ENCODE measurements at regions not wholly inside any gene's neighbourhood (a gene's known extent, or its start where the extent isn't known, plus 50 kb on each side); places are given as distances from the start of the nearest gene placed in this dataset.

DNA sequence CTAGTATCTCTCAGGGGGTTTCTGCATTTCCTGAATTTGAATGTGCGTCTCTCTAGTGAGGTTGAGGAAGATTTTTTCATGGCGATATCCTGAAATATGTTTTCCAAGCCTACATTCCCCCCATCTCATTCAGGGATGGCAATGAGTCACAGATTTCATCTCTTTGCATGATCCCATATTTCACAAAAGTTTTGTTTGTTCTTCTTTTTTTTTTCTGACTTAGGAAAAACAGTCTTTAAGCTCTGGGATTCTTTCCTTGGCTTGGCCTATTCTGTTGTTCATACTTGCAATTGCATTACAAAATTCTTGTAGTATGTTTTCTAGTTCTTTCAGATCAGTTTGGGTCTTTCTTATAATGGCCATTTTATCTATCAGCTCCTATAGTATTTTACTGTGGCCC, 136.5 kb downstream of the DSEL start:
- DNase-seq: no peak

DNA sequence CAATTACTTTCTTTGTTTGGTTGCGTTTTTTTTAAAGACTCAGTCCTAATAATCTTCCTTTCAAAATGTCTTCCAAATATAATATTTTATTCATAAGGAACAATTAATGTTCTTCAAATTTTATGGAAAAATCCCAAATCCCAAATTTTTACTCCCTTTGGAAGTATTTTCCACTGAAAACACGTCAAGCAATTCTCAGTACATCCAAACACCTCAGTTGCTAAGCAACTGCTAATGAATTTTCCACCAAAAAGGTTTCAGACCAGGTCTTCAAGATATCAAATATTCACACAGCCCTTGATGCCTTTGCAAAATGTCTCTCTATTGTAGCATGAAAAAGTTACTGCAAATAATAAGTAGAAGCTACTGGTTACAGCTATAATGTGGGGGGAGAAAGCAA, 140.1 kb downstream of the DSEL start:
- no peak for DNase-seq

DNA sequence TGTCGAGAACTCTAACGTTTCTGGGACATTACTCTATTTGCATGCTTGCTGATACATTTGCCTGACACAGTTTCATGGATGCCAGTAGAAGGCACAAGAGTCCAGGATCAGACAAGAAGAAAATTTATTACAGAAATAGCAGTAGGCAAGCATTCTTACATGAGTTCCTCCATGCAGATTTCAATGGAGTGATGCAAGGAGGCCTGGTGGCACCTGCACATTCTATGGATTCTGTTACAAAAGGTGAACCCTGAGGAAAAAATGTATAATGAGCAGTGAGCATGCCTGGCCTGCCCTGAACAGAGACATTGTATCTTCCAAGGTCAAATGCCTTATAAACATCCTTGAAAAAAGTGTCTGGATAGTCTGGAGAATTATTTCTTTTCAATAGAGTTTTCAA, 142.9 kb downstream of the DSEL start:
- DNase-seq: no peak

DNA sequence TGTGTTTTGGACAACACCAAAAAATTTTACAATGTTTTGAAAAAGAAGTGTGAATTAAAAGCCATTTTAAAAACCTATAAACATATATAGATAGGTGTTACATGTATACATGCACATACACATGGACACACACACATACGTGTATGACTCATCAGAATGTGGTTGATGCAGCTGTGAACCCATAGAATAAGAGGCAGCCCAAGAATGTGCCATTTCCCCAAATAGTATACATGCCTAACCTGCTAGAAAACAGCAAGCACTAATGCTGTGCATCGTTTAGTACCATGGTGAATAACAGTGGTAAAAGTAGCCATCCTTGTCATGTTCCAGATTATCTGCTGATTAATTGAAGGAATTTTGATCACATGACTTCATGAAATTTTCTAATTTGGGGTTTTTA, 149.0 kb downstream of the DSEL start:
- no peak for DNase-seq

DNA sequence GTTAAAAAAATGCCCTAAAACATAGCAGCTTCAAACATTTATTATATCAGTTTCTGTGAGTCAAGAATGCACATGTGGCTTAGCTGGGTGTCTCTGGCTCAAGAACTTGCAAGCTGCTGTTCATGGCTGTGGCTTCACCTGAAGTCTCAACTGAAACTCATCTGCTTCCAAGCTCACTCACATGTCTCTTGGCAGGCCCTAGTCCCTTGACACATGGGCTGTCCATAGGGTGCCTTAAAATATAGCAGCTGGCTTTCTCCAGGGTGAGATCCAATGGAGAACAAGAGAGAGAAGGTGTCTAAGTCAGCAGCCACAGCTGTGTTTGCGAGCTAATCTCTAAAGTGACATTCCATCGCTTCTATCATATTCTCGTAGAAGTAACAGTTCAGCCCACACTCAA, 152.8 kb downstream of the DSEL start:
- DNase-seq: no peak

DNA sequence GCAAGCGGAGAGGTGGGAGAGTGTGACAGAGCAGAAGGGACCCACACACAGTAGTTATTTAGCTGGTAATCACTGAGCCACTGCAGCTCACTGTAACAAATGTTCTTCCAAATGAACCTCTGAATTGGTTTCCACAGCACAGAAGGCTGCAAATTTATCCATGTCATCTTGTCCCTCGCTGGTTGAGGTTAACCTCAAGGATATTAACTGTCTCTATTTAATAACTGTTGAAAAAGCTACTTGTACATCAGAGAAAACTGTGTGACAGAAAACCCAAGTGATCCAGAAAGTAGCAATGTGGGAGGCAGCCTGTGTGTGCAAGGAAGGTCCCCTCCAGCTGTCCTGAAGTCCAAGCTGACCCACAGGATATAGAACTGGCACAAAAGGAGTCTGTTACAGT, 153.6 kb downstream of the DSEL start:
- no peak for DNase-seq

DNA sequence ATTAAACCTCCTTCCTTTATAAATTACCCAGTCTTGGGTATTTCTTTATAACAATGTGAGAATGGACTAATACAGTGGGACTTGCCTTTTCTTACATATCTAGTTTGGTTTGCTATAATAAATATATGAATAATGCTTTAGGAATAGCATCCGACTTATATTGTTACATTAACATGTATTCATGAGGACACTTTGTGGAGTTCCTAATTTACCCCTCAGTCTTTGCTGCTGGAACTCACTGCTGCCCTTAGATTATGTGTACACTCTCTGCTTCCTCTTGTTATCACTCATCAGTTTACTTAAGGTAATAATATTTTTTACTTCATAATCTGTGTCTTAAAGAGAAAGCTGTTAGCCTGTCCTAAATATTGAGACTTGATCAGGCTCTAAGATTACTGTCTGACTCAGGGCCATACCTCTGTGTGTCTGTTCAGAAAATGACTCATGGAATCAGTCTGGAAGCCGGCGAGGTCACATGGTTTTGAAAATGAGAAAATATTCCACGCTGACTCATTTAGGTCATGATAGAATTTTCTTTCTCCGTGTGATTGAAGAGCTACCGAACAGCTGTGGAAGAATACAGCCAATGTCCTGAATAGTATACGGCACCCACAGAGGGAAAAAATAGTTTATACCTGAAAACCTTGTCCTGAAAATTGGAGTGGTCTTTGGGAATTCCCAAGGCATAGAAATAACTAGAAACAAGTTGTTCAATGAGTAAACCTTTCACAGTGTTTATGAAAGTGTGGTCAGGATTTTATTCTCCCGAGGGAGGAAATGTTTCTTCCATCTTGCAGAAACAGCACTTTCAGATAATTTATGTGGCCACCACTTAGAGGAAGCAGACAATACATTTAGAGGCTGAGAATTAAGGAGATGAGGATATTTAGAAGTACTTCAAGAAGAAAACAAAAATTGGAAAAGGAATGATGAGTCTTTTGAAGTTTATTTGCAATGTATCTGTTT, 156.4 kb downstream of the DSEL start:
- no peak for DNase-seq

DNA sequence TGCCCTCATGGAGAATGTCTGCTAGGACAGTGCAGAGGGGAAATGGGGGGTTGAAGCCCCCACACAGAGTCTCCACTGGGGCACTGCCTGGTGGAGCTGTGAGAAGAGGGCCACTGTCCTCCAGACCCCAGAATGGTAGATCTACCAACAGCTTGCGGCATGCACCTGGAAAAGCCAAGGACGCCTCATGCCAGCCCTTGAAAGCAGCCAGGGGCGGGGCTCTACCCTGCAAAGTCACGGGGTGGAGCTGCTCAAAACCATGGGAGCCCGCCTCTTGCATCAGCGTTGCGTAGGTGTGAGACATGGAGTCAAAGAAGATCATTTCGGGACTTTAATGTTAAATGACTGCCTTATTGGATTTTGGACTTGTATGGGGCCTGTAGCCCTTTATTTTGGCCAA, 157.6 kb downstream of the DSEL start:
- no peak for DNase-seq

DNA sequence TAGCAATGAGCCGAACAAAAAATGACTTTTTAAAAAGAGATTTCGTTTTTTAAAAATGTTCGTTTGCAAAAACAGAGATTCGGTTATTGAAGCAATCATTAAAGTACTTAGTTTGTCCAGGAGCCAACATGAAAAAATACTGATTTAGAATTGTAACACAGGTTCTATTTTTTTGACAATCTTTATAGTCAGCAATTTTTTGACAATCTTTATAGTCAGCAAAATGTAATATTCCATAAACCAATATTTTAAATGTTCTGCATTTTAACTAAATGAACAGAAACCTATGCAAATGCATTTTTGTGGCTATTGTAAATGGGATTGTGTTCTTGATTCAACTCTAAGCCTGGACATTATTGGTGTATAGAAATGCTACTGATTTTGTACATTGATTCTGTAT, 161.8 kb downstream of the DSEL start:
- no peak for DNase-seq

DNA sequence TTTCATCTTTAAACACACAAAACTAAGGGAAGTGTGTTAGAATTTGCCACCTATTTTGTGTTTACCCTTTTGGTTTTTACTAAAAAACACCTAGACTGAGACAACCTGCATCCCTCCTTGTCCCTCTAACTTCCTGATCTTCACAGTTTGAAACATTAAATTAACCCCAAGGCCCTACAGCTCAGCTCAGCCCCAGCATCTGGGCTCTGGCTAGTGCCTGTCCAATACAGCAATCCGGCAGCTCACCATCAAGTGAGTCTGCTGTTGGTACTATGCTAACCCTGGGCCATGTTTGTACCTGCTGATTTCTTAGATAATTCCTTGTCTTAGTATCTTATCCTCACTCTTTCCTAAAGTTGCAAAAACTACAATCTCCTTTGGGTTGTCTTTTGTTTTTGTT, 162.4 kb downstream of the DSEL start:
- no peak for DNase-seq

DNA sequence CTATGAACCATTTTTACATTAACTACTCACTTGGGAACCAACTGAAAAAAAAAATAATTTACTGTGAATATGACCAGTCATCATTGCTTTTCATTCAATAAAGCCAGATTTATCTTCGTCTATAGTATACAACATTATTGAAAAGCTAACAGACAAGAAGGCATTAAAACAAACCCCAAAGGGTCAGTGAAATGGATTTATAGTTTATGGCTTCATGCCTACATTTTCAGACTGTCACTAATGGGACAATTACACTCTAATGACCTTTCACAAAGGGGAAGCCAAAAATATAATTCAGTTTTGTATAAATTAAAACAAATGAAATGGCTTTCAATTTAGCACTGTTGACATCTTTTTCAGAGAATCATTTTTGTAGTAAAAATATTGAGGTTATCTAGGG, 169.1 kb downstream of the DSEL start:
- no peak for DNase-seq

DNA sequence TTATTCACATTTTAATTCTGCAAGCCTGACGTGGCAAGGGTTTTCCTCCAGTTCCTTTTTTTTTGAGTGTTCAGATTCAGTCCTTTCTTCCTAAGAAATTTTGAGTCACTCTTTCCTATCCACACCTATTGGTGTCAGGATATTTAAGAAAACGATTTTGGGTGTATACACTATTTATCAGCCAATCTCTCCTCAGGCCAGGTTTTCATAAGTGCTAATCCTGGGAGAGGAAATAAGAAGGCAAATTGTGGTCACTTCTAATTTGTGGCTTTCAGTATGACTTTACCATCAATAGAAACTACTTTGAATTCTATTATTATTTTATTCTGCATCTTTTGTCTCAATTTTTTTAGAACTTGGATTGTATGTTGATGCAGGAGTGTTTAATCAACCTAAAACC, 174.4 kb downstream of the DSEL start:
- DNase-seq: no peak

DNA sequence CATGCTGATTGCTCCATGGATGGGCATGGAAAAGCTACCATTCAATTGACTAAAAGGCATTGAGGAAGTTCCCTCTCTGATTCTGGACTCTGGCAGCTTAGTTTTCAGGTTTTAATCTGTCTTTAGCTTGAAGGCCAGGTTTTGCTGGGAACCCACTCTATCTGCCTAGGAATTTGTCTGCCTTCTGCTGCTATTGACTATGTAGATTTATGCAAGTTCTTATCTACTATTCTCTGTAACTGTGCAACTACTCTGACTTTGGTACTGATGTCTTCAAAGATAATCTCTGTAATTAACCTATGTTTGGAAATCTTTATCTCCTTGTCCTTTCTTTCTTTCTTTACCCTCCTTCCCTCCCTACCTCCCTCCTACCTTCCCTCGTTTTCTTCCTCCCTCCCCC, 178.8 kb downstream of the DSEL start:
- DNase-seq: no peak

DNA sequence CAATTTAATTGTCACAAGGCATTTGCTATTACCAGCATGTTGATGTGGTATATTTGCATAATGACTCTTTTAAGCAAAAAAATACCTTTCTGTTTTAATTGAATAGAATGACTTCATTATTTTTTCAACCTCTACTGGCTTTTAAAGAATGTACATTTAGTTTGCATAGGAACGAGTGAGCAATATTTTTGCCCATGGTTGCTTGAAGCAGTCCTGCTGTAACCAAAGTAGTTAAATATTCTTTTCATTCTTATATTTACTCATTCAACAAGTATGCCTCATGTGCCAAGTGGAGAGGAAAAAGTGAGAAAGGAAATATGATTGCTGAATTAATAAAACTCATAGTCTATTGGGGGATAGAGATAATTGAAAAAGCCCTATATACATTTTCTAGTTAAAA, 184.7 kb downstream of the DSEL start:
- DNase-seq: no peak

DNA sequence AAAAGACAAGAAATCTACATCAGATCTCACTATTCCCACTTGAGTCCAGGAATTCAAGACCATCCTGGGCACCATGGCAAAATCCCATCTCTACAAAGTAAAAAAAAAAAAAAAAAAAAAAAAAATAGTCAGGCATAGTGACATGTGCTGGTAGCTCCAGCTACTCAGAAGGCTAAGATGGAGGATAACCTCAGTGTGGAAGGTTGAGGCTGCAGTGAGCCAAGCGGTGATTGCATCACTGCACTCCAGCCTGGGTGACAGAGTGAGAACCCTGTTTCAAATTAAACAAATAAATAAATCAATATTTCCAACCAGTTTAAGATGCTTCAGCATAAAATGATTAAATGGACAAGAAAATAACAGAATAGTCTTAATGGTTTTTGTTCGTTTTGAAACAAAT, 197.4 kb downstream of the DSEL start:
- DNase-seq: no peak

DNA sequence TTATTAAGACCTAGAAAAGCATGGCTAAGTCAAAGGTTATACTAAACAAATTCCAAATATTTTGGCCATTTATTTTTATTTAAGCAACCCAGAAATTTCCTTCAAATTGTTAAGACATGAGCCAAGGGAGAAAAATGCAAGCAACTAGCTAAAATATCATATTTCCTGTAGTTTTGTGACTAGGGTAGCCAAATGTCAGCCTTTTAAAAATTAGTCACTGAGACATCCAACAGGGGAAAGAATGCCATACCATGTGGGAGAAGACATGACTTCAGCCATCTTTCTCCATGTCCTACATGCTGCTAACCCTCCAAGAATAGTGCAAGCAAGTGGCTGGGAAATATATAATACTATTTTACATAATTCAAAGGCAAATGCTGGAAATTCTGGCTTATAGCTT, 197.9 kb downstream of the DSEL start:
- no peak for DNase-seq

DNA sequence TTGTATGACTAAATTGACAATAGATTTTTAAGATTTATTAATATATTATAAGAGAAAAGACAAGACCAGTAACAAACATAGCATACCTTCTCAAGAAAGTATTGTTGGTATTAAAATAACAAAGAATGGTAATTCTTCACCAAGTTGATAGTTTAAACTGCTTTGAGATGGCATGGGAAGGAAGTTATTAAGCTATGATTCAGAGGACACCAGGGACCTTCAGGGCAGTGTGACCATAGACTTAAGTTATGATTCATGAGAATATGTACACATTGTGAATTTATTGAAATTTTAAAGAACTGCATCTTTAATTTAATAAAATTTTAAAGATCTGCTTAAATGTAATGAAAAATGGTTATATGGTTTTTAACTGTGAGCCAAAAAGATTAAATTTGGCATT, 205.7 kb downstream of the DSEL start:
- DNase-seq: no peak

DNA sequence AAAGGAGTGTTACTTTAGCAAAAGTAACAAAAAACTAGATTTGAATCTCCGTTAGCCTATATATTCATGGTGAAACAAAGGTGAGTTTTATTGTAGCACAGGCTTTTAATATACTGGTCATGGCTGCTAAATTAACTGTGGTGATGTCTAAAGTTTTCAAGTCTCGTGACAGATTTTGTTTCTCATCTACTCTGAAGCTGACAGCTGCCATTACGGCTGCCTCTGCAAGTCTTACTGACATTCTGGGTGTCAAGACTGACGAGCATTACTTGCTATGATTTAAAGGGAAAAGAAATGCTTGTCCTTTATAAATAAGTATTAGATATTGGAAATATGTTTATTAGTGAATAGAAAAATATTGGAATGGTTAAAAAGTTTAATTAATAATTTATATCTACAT, 207.7 kb downstream of the DSEL start:
- DNase-seq: no peak

DNA sequence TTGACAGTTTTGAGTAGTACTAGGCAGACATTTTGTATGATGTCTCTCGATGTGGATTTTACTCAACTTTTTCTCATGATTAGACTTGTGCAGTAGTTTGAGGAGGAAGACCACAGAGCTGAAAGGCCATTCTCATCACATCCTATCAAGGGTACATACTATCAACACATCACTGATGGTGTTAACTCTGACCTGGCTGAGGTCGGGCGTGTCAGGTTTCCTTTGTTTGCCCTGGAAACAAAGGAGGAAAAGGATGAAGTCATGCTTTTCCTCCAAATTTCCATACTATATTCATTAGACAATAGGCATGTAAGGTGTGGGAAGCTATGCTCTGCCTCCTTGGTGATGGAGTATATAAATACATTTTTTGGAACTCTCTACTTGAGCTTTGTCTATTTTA, 211.1 kb downstream of the DSEL start:
- DNase-seq: no peak

DNA sequence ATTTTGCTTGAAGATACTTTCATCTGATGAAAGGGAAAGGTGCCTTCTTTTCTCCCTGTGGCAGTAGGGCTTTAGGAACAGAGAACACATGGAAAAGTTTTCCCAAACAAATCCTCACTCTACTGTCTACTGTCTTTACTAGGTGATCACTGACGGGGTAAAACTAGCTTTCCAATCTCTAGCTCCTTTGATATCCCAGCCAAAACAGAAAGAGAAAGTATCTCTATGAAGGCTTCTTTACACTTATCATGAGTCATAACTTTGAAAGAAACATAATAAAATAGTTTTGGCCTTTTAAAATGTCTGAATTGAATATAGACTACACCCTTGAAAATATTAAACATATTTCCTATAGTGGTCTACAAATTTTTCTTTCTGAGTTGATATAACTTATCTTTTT, 214.5 kb downstream of the DSEL start:
- DNase-seq: no peak

DNA sequence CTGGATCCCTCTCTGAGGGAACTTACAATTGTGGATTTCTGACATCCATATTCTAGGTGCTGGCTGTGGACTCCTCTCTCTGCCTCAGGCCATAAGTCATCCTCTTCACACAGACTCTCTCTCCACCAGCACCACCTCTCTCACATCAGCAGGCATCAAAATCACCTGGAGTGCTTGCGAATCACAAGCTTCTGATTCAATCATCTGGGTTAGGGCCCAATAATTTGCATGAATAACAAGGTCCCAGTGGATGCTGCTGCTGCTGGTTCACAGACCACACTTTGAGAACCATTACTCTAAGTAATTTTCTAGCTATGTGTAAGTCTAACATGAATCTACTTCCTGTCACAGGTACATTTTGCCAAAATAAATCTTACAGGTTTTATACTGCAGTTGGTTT, 214.9 kb downstream of the DSEL start:
- no peak for DNase-seq

DNA sequence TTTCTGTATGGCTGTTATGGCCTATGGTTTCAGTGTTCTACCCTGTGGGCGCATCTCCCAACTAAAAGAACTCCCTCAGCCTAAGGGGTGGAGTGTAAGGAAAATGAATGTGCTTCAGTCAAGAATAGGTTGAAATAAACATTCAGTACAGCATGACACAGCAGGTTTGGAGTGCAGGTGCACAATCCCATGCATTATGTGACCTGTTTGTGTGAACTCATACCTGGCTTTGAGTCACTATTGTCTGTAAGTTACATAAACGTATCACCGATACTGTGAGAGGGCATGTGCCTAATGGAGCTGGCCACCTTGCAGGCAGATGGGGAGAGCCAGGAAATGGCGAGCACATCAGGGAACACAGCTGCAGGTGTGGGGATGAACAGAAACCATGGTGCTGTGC, 216.0 kb downstream of the DSEL start:
- DNase-seq: no peak

DNA sequence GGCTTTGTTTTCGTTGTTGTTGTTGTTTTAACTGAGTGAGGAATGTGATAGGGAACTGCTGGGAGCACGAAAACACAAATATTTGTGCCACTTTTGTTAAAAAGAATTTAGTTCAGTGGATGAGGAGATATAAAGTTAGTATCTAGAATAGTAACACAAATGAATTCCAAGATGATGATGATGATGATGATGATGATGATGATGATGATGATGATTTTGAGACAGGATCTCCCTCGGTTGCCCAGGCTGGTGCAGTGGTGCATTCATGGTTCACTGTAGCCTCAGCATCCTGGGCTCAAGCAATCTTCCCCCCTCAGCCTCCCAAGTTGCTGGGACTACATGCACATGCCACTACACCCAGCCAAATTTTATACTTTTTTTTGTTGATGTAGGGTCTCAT, 223.7 kb downstream of the DSEL start:
- no peak for DNase-seq

DNA sequence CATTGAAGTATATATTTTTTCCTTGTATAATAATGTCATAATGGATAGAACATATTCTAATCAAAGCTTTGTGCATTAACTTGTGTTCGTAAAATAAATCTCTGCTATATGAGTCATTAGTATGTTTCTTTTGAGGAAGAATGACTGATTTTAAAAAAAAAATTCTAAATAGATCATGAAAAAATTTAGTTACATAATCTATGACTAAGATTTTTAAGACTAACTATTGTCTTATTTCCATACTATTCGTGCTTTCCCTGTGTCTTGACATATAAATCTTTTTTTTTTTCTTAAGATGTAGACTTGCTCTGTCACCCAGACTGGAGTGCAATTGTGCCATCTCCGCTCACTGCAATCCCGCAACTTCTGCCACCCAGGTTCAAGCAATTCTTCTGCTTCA, 226.1 kb downstream of the DSEL start:
- DNase-seq: no peak

DNA sequence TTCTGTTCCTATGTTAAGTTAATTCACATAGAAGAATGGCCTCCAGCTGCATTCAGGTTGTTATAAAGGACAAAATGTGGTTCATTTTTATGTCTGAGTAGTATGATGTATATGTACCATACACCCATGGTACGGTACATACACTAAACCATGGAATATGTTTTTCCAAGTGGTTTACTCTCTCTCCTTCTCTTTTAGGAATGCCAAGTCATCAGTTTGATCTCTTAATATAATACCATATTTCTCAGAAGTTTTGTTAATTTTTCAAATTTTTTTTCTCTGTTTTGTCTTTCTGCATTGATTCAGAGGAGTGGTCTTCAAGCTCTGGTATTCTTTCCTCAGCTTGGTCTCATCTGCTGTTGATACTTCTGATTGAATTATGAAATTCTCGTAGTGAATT, 230.9 kb downstream of the DSEL start:
- DNase-seq: no peak
